Astrocyte (in vitro differentiated cells and primary cell): ENCODE measurements at regions not wholly inside any gene's neighbourhood (a gene's known extent, or its start where the extent isn't known, plus 50 kb on each side); places are given as distances from the start of the nearest gene placed in this dataset.

ENCODE experiments used
- DNase-seq: peaks from one replicate; pipeline ENCODE4 v3.0.0-alpha.2; 2010; ENCODE audit warnings: low read depth
- FAIRE-seq: peaks from 2 replicates; lab custom pipeline; 2011; peaks lifted over from hg19 to GRCh38; lab: Jason Lieb, UNC
- H2AFZ ChIP-seq: 2 replicates; pipeline ENCODE4 v1.6.0; 2012; ENCODE audit warnings: low read depth, low read length, inconsistent platforms
- H3K27ac ChIP-seq: 2 replicates; pipeline ENCODE4 v1.5.1; 2011; ENCODE audit warnings: low read depth, low read length, inconsistent platforms
- H3K27me3 ChIP-seq: 2 replicates; pipeline ENCODE4 v1.6.0; 2011; ENCODE audit warnings: low read length, inconsistent platforms; ENCODE audit not compliant: insufficient read depth
- H3K36me3 ChIP-seq: 2 replicates; pipeline ENCODE4 v1.5.1; 2011; ENCODE audit warnings: low read length, inconsistent platforms; ENCODE audit not compliant: insufficient read depth
- H3K4me1 ChIP-seq: 2 replicates; pipeline ENCODE4 v1.5.1; 2011; ENCODE audit warnings: low read length, inconsistent platforms; ENCODE audit not compliant: insufficient read depth
- H3K4me2 ChIP-seq: 2 replicates; pipeline ENCODE4 v1.6.0; 2012; ENCODE audit warnings: low read length, inconsistent platforms
- H3K4me3 ChIP-seq: 2 replicates; pipeline ENCODE4 v1.5.1; 2011; ENCODE audit warnings: low read depth, mild to moderate bottlenecking, low read length, inconsistent platforms; ENCODE audit not compliant: insufficient read depth
- H3K79me2 ChIP-seq: 2 replicates; pipeline ENCODE4 v1.6.0; 2012; ENCODE audit warnings: mild to moderate bottlenecking, low read length, inconsistent platforms; ENCODE audit not compliant: insufficient read depth
- H3K9ac ChIP-seq: 2 replicates; pipeline ENCODE4 v1.6.0; 2012; ENCODE audit warnings: mild to moderate bottlenecking, low read length, inconsistent platforms
- H3K9me3 ChIP-seq: 2 replicates; pipeline ENCODE4 v1.5.1; 2012; ENCODE audit warnings: low read depth, mild to moderate bottlenecking, low read length, inconsistent platforms; ENCODE audit not compliant: insufficient read depth
- H4K20me1 ChIP-seq: 2 replicates; pipeline ENCODE4 v1.6.0; 2012; ENCODE audit warnings: low read length, inconsistent platforms; ENCODE audit not compliant: insufficient read depth
- H3K27ac Mint-ChIP-seq: one replicate; pipeline ENCODE4 v1.8.0; 2021; ENCODE audit warnings: mild to moderate bottlenecking, mixed read lengths; ENCODE audit not compliant: unreplicated experiment
- H3K27me3 Mint-ChIP-seq: one replicate; pipeline ENCODE4 v1.8.0; 2021; ENCODE audit warnings: low read depth, mixed read lengths; ENCODE audit not compliant: unreplicated experiment
- H3K36me3 Mint-ChIP-seq: one replicate; pipeline ENCODE4 v1.8.0; 2021; ENCODE audit warnings: low read depth, mixed read lengths; ENCODE audit not compliant: unreplicated experiment
- H3K4me1 Mint-ChIP-seq: one replicate; pipeline ENCODE4 v1.8.0; 2021; ENCODE audit warnings: low read depth, mixed read lengths; ENCODE audit not compliant: unreplicated experiment
- H3K4me3 Mint-ChIP-seq: one replicate; pipeline ENCODE4 v1.8.0; 2021; ENCODE audit warnings: mild to moderate bottlenecking, moderate library complexity, mixed read lengths; ENCODE audit not compliant: unreplicated experiment
- H3K9me3 Mint-ChIP-seq: one replicate; pipeline ENCODE4 v1.8.0; 2021; ENCODE audit warnings: mild to moderate bottlenecking, mixed read lengths; ENCODE audit not compliant: unreplicated experiment
- CTCF ChIP-seq: IDR thresholded peaks from 2 replicates; pipeline ENCODE4 v1.5.1; 2011; ENCODE audit warnings: low read depth, mild to moderate bottlenecking, inconsistent platforms, low read length, moderate library complexity; ENCODE audit not compliant: insufficient read depth
- EZH2 ChIP-seq: IDR thresholded peaks from 2 replicates; pipeline ENCODE4 v1.6.1; 2012; ENCODE audit warnings: mild to moderate bottlenecking, low read length, inconsistent platforms; ENCODE audit not compliant: insufficient read depth

GRCh38 chr21:35232545-35233176, 183.6 kb upstream of the RUNX1 start:
- peaks cover 17% of the 10 kb centered on the region for H3K4me1 ChIP-seq
- no peak overlapping the region for H3K9ac ChIP-seq
- Mint-ChIP-seq H3K27me3 (no peaks in the 10 kb centered on the region), H3K9me3 (peaks cover 15% of the 10 kb centered on the region), H3K4me1 (peaks cover 42% of the 10 kb centered on the region), H3K36me3 (peaks cover 3% of the 10 kb centered on the region), H3K27ac (peak overlapping the region; percentile 67), H3K4me3 (no peak overlapping the region)
- H3K4me3 ChIP-seq, result no peak overlapping the region
- H3K36me3 ChIP-seq, result no peaks in the 10 kb centered on the region
- H2AFZ ChIP-seq, result no peak overlapping the region
- DNase-seq (peak; percentile 98), FAIRE-seq (peak; percentile 67)
- no peaks in the 10 kb centered on the region for H3K27me3 ChIP-seq
- H3K4me2 ChIP-seq, result peak overlapping the region; percentile 69
- TF ChIP-seq CTCF (no peak), EZH2 (no peak)
- peaks cover 2% of the 10 kb centered on the region for H3K9me3 ChIP-seq
- H3K79me2 ChIP-seq, result no peaks in the 10 kb centered on the region
- no peaks in the 10 kb centered on the region for H4K20me1 ChIP-seq
- H3K27ac ChIP-seq, result peak overlapping the region; percentile 32

- H3K9me3 ChIP-seq, result peaks cover 2% of the 10 kb centered on the region
- no peak overlapping the region for H3K4me2 ChIP-seq
- peaks cover 20% of the 10 kb centered on the region for H3K4me1 ChIP-seq
- Mint-ChIP-seq H3K4me1 (peaks cover 49% of the 10 kb centered on the region), H3K27me3 (no peaks in the 10 kb centered on the region), H3K27ac (no peak overlapping the region), H3K36me3 (peaks cover under 1% of the 10 kb centered on the region), H3K4me3 (no peak overlapping the region), H3K9me3 (peaks cover 1% of the 10 kb centered on the region)
- H3K27ac ChIP-seq, result no peak overlapping the region
- H4K20me1 ChIP-seq, result no peaks in the 10 kb centered on the region
- TF ChIP-seq EZH2, result no peak
- TF ChIP-seq CTCF, result no peak
- H3K79me2 ChIP-seq, result no peaks in the 10 kb centered on the region
- no peak overlapping the region for H2AFZ ChIP-seq
- no peak overlapping the region for H3K9ac ChIP-seq
- H3K36me3 ChIP-seq, result no peaks in the 10 kb centered on the region
- H3K4me3 ChIP-seq, result no peak overlapping the region
- DNase-seq (peak; percentile 48), FAIRE-seq (no peak)
- H3K27me3 ChIP-seq, result no peaks in the 10 kb centered on the region
Measured at GRCh38 chr21:35231090-35231489, 182.0 kb upstream of the RUNX1 start.

- no peaks in the 10 kb centered on the region for H3K36me3 Mint-ChIP-seq
- Histone ChIP-seq H4K20me1 (no peaks in the 10 kb centered on the region), H3K4me1 (peaks cover 20% of the 10 kb centered on the region), H3K4me3 (no peak overlapping the region), H3K9me3 (no peaks in the 10 kb centered on the region), H3K4me2 (no peak overlapping the region), H2AFZ (no peak overlapping the region), H3K79me2 (no peaks in the 10 kb centered on the region), H3K9ac (no peak overlapping the region), H3K36me3 (no peaks in the 10 kb centered on the region), H3K27me3 (no peaks in the 10 kb centered on the region), H3K27ac (no peak overlapping the region)
- H3K27ac Mint-ChIP-seq, result no peak overlapping the region
- H3K4me3 Mint-ChIP-seq, result no peak overlapping the region
- no peaks in the 10 kb centered on the region for H3K27me3 Mint-ChIP-seq
- no peak for FAIRE-seq
- no peaks in the 10 kb centered on the region for H3K9me3 Mint-ChIP-seq
- TF ChIP-seq EZH2 (no peak), CTCF (no peak)
- DNase-seq, result no peak
- peaks cover 46% of the 10 kb centered on the region for H3K4me1 Mint-ChIP-seq
Measured at GRCh38 chr21:35229290-35229689, 180.2 kb upstream of the RUNX1 start.
